K562 (cell line): ENCODE measurements at regions not wholly inside any gene's neighbourhood (a gene's known extent, or its start where the extent isn't known, plus 50 kb on each side); places are given as distances from the start of the nearest gene placed in this dataset.

Experiments
- ATAC-seq: fragments of 200-7000 bp; cut with Tn5 transposase; 3 replicates; pipeline ENCODE4 v1.9.1; 2020; ENCODE audit warnings: moderate library complexity
- BruUV-seq: library from RNA; stranded (reverse); fragments of 400-500 nt; replicated peaks from 2 replicates; lab custom pipeline; 2021; lab: Mats Ljungman, UMichigan
- CTCF ChIA-PET: fragments of 300-600 bp; formaldehyde crosslinking; extraction: SDS; loops from one replicate; lab custom pipeline; 2021; ENCODE audit warnings: low intra/inter-chr PET ratio; lab: Yijun Ruan, JAX
- POLR2A ChIA-PET: fragments of 300-600, 350-650 bp; sonication (Branson Sonifier 250); formaldehyde crosslinking; extraction: SDS; loops from one replicate; lab custom pipeline; 2021; ENCODE audit warnings: antibody characterized with exemption, inconsistent platforms; lab: Yijun Ruan, JAX
- DNase-seq, 4 experiments: peaks; one replicate each; pipeline versions ENCODE4 v3.0.0 to v3.0.0-alpha.2; 2011 to 2018; ENCODE audit warnings: low spot score in 3 of 4, mixed read lengths in 3 of 4; ENCODE audit errors: extremely low read depth in 1 of 4
- FAIRE-seq: peaks from 2 replicates; lab custom pipeline; 2011; peaks lifted over from hg19 to GRCh38; lab: Jason Lieb, UNC
- H2AFZ ChIP-seq: 2 replicates; pipeline ENCODE4 v1.6.0; 2011; ENCODE audit warnings: low read depth, low read length, control low read depth, inconsistent platforms
- H3K27ac ChIP-seq: fragments of 200-600 bp; 3 replicates; pipeline ENCODE4 v1.8.0; 2011; ENCODE audit warnings: low read depth, mild to moderate bottlenecking, control low read depth, inconsistent platforms, low read length, moderate library complexity, mixed read lengths; ENCODE audit errors: extremely low read depth
- H3K27me3 ChIP-seq, 2 experiments: fragments of 300-600 bp in 1 of 2; 2 replicates in 1 of 2; 3 replicates in 1 of 2; pipeline versions ENCODE4 v1.6.0 to v1.8.0; 2011; ENCODE audit warnings: inconsistent platforms in 2 of 2, low read length in 2 of 2, mild to moderate bottlenecking in 1 of 2, mixed read lengths in 1 of 2, moderate library complexity in 1 of 2; ENCODE audit not compliant: control insufficient read depth in 2 of 2, insufficient read depth in 2 of 2
- H3K36me3 ChIP-seq: fragments of 300-600 bp; 3 replicates; pipeline ENCODE4 v1.8.0; 2011; ENCODE audit warnings: mild to moderate bottlenecking, low read length, inconsistent platforms; ENCODE audit not compliant: control insufficient read depth, insufficient read depth
- H3K4me1 ChIP-seq, 2 experiments: fragments of 200-600 bp in 1 of 2; replicated peaks in 1 of 2; 2 replicates in 1 of 2; 3 replicates in 1 of 2; pipeline versions ENCODE4 v1.5.1 to v1.8.0; 2011; ENCODE audit warnings: inconsistent platforms in 2 of 2, low read length in 2 of 2, mild to moderate bottlenecking in 1 of 2, mixed read lengths in 1 of 2, moderate library complexity in 1 of 2; ENCODE audit not compliant: control insufficient read depth in 2 of 2, insufficient read depth in 2 of 2
- H3K4me2 ChIP-seq: 2 replicates; pipeline ENCODE4 v1.6.1; 2011; ENCODE audit warnings: low read length, control low read depth, inconsistent platforms, mixed read lengths; ENCODE audit not compliant: insufficient read depth
- H3K4me3 ChIP-seq: fragments of 200-600 bp; sonication (generic), shearing (Covaris generic); 2 replicates; pipeline ENCODE4 v1.5.1; 2016; ENCODE audit warnings: control low read depth, inconsistent platforms
- H3K79me2 ChIP-seq: fragments of 200-600 bp; 3 replicates; pipeline ENCODE4 v1.8.0; 2011; ENCODE audit warnings: low read length, inconsistent platforms; ENCODE audit not compliant: control insufficient read depth, insufficient read depth
- H3K9ac ChIP-seq, 2 experiments: 2 replicates each; pipeline versions ENCODE4 v1.6.0 to v1.6.1; 2011; ENCODE audit warnings: low read depth in 2 of 2, low read length in 2 of 2, control low read depth in 1 of 2, inconsistent platforms in 1 of 2, mild to moderate bottlenecking in 1 of 2, mixed read lengths in 1 of 2; ENCODE audit not compliant: insufficient read depth in 1 of 2
- H3K9me1 ChIP-seq: one replicate; pipeline ENCODE4 v1.6.0; 2011; ENCODE audit warnings: inconsistent platforms, mild to moderate bottlenecking, low read length, moderate library complexity; ENCODE audit not compliant: control insufficient read depth, insufficient read depth
- H3K9me3 ChIP-seq: replicated peaks from 2 replicates; pipeline ENCODE4 v1.5.1; 2011; ENCODE audit warnings: low read depth, low read length, inconsistent platforms; ENCODE audit not compliant: control insufficient read depth, insufficient read depth
- H4K20me1 ChIP-seq: replicated peaks from 2 replicates; pipeline ENCODE4 v1.6.1; 2011; ENCODE audit warnings: low read length, inconsistent platforms, mixed read lengths; ENCODE audit not compliant: control insufficient read depth, insufficient read depth
- CAMTA2 ChIP-seq: fragments of 250-450 bp; sonication (Bioruptor Pico); conservative IDR thresholded peaks from 2 replicates; pipeline ENCODE4 v1.5.1; 2022
- CSDE1 ChIP-seq, 2 experiments: fragments of 450-650 bp; IDR thresholded peaks; 2 replicates each; pipeline ENCODE4 v1.6.1; 2016; ENCODE audit warnings: mild to moderate bottlenecking in 1 of 2
- GATAD2B ChIP-seq: fragments of 450-650 bp; IDR thresholded peaks from 2 replicates; pipeline ENCODE4 v1.6.1; 2017; ENCODE audit warnings: mild to moderate bottlenecking, borderline replicate concordance
- NEUROD1 ChIP-seq: fragments of 150-350 bp; IDR thresholded peaks from 2 replicates; pipeline ENCODE4 v1.6.1; 2014; ENCODE audit warnings: borderline replicate concordance, low read length, low read depth; ENCODE audit not compliant: partially characterized antibody
- NFATC3 ChIP-seq: fragments of 450-650 bp; IDR thresholded peaks from 2 replicates; pipeline ENCODE4 v1.6.1; 2017; ENCODE audit warnings: mild to moderate bottlenecking
- NFRKB ChIP-seq: fragments of 450-650 bp; IDR thresholded peaks from 2 replicates; pipeline ENCODE4 v1.6.1; 2016; ENCODE audit warnings: low read depth
- NR3C1 ChIP-seq: sonication (generic); formaldehyde crosslinking; IDR thresholded peaks from 2 replicates; pipeline ENCODE4 v1.8.1; 2022; ENCODE audit warnings: missing genetic modification reagents
- PYGO2 ChIP-seq: fragments of 450-650 bp; IDR thresholded peaks from 2 replicates; pipeline ENCODE4 v1.6.1; 2016; ENCODE audit warnings: mild to moderate bottlenecking, missing genetic modification characterization, moderate library complexity, missing compliant biosample characterization
- SMARCA4 ChIP-seq: fragments of 450-650 bp; IDR thresholded peaks from 2 replicates; pipeline ENCODE4 v1.6.1; 2016
- THRB ChIP-seq: fragments of 450-650 bp; formaldehyde crosslinking; conservative IDR thresholded peaks from 2 replicates; pipeline ENCODE4 v1.4.0; 2022; ENCODE audit warnings: mild to moderate bottlenecking, missing genetic modification characterization
- TSC22D4 ChIP-seq: fragments of 450-650 bp; IDR thresholded peaks from 2 replicates; pipeline ENCODE4 v1.6.1; 2016; ENCODE audit warnings: missing genetic modification characterization, missing biosample characterization, control low read depth
- YY1 ChIP-seq, 3 experiments: IDR thresholded peaks; 2 replicates each; pipeline ENCODE4 v1.6.1; 2011; ENCODE audit warnings: low read length in 2 of 3, mild to moderate bottlenecking in 2 of 3, moderate library complexity in 2 of 3, borderline replicate concordance in 1 of 3, control low read depth in 1 of 3, low read depth in 1 of 3; ENCODE audit not compliant: insufficient read depth in 3 of 3, insufficient replicate concordance in 2 of 3, control insufficient read depth in 1 of 3, insufficient read length in 1 of 3; ENCODE audit errors: extremely low read depth in 1 of 3
- ZKSCAN1 ChIP-seq: fragments of 150-350 bp; IDR thresholded peaks from 2 replicates; pipeline ENCODE4 v1.6.1; 2016; ENCODE audit warnings: low read depth, low read length
- ZNF431 ChIP-seq: sonication (generic); formaldehyde crosslinking; IDR thresholded peaks from 2 replicates; pipeline ENCODE4 v1.8.0; 2022; ENCODE audit warnings: mild to moderate bottlenecking, missing genetic modification reagents
- WGBS: fragments of 100-300 bp; shearing (Covaris generic); methylation state at CpG from one replicate; pipeline ENCODE4 v1.1.6; 2016; ENCODE audit warnings: low coverage, mixed read lengths; ENCODE audit not compliant: insufficient coverage; ENCODE audit errors: missing lambda C conversion rate; 5-methylcytosine and 5-hydroxymethylcytosine counted together
- in situ Hi-C: fragments of 300-500 bp; cut with MboI; formaldehyde crosslinking; loops from 4 replicates; pipeline ENCODE4 v1.15.0; 2018; ENCODE audit warnings: inconsistent platforms, mixed read lengths
- intact Hi-C: fragments of 100-400 bp; cut with micrococcal nuclease; formaldehyde crosslinking; loops from 2 replicates; pipeline ENCODE4 v1.14.2; 2022
- TF ChIP-seq, protein P1 (sequence below): sonication (generic); formaldehyde crosslinking; IDR thresholded peaks from 2 replicates; pipeline ENCODE4 v1.4.0; 2020; ENCODE audit warnings: mild to moderate bottlenecking, missing genetic modification reagents

- WGBS: 0% methylated on average over 2 of the region's 2 CpGs
- in situ Hi-C loops: no loop called here
- FAIRE-seq: no peak
Observed at GRCh38 chr4:158067646-158068045, 105.2 kb downstream of the GASK1B start.

DNA sequence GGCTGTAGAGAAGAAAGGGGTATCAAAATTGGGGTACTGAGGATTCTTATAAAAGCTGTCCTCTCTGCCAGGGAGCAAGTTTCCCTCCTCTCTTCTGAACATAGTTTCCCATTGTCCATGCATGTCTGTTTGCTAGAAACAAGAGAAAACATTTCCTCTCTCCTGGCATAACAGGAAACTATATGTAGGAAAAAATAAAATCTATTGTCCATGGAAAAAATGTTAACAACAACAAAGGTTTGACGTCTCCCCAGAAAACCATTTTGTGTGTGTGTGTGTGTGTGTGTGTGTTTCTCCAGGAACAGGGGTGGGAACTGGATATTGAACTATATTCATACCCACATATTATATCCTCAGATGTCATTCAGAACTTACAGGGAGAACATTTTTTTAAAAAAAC lies 107.2 kb downstream of the GASK1B start:
- H3K27me3 ChIP-seq: no peaks in the 10 kb centered on the region
- 0% methylated on average over 1 of the region's 1 CpG for WGBS
- ATAC-seq (no peak), DNase-seq (no peak), FAIRE-seq (no peak)
- H3K36me3 ChIP-seq: no peaks in the 10 kb centered on the region
- no peaks in the 10 kb centered on the region for H3K79me2 ChIP-seq
- H3K4me1 ChIP-seq: no peaks in the 10 kb centered on the region
- H3K9ac ChIP-seq: no peak overlapping the region
- H3K9me1 ChIP-seq: no peaks in the 10 kb centered on the region
- H3K4me2 ChIP-seq: no peak overlapping the region
- ChIA-PET POLR2A (no interaction called here), CTCF (no interaction called here)
- no peak overlapping the region for H3K4me3 ChIP-seq
- BruUV-seq: no TSS peak
- in situ Hi-C loops: no loop called here
- intact Hi-C loops: no loop called here
- no peaks in the 10 kb centered on the region for H3K9me3 ChIP-seq
- no peak overlapping the region for H3K27ac ChIP-seq
- no peak overlapping the region for H2AFZ ChIP-seq
- no peaks in the 10 kb centered on the region for H4K20me1 ChIP-seq
- TF ChIP-seq NFRKB: no peak
- no peak for TF ChIP-seq CSDE1 (IDR thresholded peaks at IDR 0.05)
- no peak for TF ChIP-seq TSC22D4
- TF ChIP-seq PYGO2 (tag): no peak
- TF ChIP-seq, protein P1, sequence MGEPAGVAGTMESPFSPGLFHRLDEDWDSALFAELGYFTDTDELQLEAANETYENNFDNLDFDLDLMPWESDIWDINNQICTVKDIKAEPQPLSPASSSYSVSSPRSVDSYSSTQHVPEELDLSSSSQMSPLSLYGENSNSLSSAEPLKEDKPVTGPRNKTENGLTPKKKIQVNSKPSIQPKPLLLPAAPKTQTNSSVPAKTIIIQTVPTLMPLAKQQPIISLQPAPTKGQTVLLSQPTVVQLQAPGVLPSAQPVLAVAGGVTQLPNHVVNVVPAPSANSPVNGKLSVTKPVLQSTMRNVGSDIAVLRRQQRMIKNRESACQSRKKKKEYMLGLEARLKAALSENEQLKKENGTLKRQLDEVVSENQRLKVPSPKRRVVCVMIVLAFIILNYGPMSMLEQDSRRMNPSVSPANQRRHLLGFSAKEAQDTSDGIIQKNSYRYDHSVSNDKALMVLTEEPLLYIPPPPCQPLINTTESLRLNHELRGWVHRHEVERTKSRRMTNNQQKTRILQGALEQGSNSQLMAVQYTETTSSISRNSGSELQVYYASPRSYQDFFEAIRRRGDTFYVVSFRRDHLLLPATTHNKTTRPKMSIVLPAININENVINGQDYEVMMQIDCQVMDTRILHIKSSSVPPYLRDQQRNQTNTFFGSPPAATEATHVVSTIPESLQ: no peak
- no peak for TF ChIP-seq SMARCA4
- no peak for TF ChIP-seq NEUROD1
- TF ChIP-seq GATAD2B: no peak
- TF ChIP-seq ZKSCAN1: no peak
- no peak for TF ChIP-seq ZNF431 (CRISPR knock-in tag)
- TF ChIP-seq CAMTA2 (CRISPR knock-in tag): no peak
- TF ChIP-seq NR3C1 (CRISPR knock-in tag): no peak

More at GRCh38 chr4:158067646-158068045, 105.2 kb downstream of the GASK1B start:
- Histone ChIP-seq H4K20me1 (no peaks in the 10 kb centered on the region), H3K4me1 (no peaks in the 10 kb centered on the region), H3K9me1 (no peaks in the 10 kb centered on the region), H3K27me3 (no peaks in the 10 kb centered on the region), H3K27ac (no peak overlapping the region), H3K79me2 (no peaks in the 10 kb centered on the region), H3K4me2 (no peak overlapping the region), H3K36me3 (no peaks in the 10 kb centered on the region), H3K4me3 (no peak overlapping the region), H2AFZ (no peak overlapping the region), H3K9me3 (0 out of 2 replicates have a peak, but pooled peaks cover 1% of the 10 kb centered on the region), H3K9ac (no peak overlapping the region)
- BruUV-seq: no TSS peak
- TF ChIP-seq THRB (no peak), YY1 (IDR thresholded peaks at IDR 0.05; ENCODE audit: borderline replicate concordance in 1 of 3, control insufficient read depth in 1 of 3, extremely low read depth in 1 of 3, insufficient read depth in 3 of 3, insufficient read length in 1 of 3, insufficient replicate concordance in 2 of 3, low read depth in 1 of 3, low read length in 2 of 3) (no peak), NFATC3 (no peak)
- CTCF ChIA-PET: no interaction called here
- POLR2A ChIA-PET: no interaction called here
- no peak for DNase-seq
- intact Hi-C loops: no loop called here
- no peak for ATAC-seq
